Skin of body (tissue), 1 donor: ENCODE measurements at regions not wholly inside any gene's neighbourhood (a gene's known extent, or its start where the extent isn't known, plus 50 kb on each side); places are given as distances from the start of the nearest gene placed in this dataset.

Source experiments
- DNase-seq: peaks from one replicate; lab custom pipeline; 2025; lab: John Stamatoyannopoulos, UW

DNA sequence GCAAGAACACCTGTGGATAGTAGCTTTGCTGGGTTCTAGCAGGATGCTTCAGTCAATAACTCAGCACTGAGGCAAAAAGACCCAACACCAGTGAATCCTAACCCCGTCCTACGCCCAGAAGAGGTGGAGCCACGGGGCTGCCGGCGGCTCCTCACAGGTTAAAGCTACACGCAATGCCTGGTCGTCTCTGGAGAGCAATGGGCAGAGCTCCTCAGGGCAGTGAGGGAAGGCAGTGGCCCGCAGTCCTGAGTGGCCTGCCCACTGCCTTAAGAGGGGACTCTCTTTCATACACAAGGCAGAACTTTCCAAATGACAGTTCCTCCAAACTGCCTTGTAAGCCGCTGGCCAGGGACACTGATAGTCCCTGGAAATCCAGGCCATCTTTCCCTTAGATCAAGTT is 244.2 kb upstream of the IRX2 start:
- no peak for DNase-seq

GRCh38 chr5:2995035-2995434 is 243.6 kb upstream of the IRX2 start:
- DNase-seq: no peak

DNA sequence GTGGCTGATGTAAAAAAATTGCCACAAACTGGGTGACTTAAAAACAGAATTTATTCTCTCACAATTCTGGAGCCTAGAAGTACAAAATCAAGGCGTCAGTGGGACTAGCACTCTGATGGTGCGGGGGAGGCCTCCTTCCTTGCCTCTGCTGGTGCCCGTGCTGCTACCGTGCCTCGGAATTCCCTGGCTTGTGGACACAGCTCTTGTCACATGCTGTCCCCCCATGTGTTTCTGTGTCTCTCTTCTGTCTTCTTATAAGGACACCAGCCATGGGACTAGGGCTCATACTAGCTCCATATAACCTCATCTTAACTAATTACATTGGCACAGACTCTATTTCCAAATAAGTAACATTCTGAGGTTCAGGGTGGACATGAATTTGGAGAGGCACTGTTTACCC is 242.3 kb upstream of the IRX2 start:
- no peak for DNase-seq

DNA sequence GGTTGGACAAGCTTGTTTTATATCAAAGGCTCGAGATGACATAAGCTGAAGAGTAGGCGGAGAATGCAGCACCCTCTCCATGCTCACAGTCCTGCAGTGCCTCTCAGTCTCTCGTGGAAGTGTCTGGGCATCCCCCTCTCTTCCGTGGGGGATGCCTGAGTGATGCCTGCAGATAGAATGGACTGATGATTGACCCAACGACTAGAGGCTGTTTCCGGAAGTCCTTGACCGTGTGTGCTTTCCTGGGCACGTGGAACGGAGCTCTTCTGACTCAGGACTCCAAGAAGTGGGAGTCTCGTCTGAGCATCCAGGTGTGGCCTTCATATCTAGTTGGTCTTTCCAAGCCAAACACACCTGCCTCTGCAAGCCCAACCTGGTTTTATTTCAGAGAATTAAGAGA is 241.8 kb upstream of the IRX2 start:
- DNase-seq: no peak

DNA sequence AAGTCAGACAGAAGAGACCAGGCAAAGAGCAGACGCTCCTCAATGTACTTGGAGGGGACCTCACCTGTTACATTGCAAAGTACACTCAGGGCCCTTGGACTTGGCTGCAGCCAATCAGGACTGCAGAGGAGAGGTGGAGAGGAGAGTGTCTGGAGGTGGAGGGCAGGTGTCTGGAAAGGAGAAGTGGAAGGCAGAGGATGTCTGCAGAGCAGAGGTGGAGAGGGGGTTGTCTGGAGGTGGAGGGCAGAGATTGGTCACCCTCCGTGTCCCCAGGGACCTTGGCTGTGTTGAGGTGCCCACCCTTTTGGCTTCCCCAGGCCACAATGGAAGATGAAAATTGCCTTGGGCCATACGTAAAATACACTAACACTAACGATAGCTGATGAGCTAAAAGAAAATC is 241.3 kb upstream of the IRX2 start:
- DNase-seq: no peak

DNA sequence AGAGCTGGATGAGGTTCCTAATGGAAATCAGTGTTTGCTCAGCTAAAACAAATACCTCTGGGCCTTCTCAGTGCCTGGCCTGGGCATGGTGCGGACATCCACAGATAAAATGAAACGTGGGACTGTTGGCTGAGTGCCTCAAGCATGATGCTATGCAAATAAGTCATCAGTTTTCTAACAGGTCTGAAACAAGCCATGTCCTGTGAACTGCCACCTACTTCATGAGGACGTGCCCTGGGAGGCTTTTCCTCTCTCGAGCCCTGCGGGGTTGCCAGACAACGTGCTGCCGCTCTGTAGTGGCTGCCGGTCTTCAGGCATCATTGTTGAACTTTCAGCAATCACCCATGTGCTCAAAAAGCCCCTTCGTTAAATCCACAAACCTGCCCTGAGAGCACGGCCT is 240.4 kb upstream of the IRX2 start:
- no peak for DNase-seq

DNA sequence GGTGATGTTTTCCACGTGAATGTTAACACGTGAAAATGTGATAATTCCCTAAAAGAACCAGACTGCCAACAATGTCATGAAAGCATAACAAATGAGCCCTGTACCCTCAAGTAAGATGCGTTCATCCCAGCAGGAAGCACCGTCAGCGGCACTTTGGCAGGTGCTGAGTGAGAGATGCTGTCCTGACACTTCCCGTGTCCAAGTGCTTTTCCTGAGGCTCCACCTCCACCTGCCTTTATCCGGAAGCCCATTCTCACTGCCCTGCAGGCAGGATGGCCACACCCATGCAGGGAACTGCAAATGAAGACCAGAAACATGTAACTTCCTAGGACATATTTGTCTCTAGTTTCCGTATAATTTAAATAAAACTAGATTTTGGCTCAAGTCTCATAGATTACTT is 238.0 kb upstream of the IRX2 start:
- no peak for DNase-seq

GRCh38 chr5:2986301-2986700 is 234.8 kb upstream of the IRX2 start:
- DNase-seq: no peak

DNA sequence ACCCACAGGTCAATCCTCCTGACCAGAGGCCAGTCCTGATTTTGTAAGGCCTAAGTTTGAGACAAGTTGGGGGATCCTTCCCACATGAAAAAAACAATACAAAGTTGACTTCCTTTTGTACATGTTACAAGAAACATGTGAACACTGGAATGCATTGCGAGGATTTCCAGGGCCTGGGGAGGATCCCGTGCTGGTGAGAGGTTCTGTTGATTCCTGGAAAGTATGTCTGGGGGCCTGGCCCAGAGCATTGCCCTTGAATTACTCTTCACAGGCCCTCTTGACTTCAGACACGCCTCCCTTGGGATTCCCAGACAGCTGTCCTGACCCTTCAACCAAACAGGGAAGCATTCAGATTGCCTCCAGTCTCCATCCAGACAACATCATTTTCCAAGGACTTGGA is 234.2 kb upstream of the IRX2 start:
- DNase-seq: no peak

DNA sequence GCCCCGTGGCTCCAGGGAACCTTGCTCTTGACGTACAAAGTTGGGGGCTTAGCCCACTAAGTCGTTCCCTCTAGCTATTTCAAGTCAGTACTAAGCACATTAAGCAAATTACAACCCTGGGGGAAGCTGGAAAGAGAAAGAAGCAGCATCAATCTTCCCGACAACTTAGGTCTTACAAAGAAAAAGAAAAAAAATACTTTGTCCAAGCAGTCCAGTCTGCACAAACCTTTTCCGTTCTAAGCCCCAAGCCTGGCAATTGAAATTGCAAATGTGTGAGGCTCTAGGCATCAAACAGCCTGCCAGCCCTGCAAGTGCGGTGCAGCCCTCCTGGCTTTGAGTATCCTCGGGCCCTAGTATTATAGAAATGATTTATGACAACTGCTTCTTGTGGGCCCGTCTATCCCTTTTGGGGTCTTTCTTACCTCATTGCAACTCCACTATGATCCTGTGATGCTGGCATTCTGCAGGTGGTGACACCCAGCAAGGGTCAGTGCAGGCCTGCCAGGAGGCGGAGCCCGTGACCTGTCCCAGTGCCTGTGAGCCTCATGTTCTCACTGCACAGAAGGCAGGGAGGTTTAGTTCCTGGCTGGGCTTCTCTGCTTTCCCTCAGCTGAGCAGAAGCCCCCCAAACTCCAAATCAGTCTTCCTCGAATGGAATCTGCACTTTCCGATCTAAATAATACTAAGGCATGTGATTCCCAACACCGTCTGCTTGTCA is 232.3 kb upstream of the IRX2 start:
- DNase-seq: no peak

- DNase-seq: no peak
These were observed 230.2 kb upstream of the IRX2 start for GRCh38 chr5:2981652-2982051.

GRCh38 chr5:2981035-2981434 is 229.6 kb upstream of the IRX2 start:
- DNase-seq: no peak

- DNase-seq: no peak
These were observed 208.8 kb upstream of the IRX2 start for GRCh38 chr5:2960294-2960693.

DNA sequence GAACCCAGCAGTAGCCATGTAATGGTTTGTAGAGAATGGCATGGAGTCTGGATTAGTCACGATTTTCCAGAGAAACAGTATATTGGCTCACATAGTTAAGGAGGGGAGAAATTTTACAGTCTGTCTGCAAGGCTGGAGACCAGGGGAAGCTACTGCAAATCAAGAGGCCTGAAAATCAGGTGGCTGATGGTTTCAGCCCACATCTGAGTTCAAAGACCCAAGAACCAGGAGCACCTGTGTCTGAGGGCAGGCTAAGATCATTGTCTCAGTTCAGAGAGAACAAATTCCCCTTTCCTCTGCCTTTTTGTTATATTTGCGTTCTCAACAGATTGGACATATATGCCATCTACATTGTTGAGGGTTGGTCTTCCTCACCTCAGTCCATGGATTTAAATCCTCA is 207.5 kb upstream of the IRX2 start:
- DNase-seq: no peak

DNA sequence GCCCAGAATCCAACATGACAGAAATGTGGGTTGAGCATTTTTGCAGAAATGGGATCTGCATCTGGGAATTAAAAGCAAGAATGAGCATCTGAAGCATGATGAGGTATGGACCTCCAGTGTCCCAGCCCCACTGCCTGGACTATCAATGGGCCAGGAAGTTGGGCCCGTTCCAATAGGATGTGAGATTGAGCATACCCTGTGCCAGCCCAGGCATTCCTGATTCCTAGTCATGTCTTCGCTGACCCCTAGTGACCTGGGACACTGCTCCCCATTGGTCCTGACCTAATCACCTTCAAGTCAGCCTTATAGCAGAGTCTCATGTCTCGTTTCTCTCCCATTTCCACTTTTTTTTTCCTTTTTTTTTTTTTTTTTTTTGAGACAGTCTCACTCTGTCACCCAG is 197.4 kb upstream of the IRX2 start:
- no peak for DNase-seq

- DNase-seq: no peak
These were observed 194.8 kb upstream of the IRX2 start for GRCh38 chr5:2946315-2946714.

DNA sequence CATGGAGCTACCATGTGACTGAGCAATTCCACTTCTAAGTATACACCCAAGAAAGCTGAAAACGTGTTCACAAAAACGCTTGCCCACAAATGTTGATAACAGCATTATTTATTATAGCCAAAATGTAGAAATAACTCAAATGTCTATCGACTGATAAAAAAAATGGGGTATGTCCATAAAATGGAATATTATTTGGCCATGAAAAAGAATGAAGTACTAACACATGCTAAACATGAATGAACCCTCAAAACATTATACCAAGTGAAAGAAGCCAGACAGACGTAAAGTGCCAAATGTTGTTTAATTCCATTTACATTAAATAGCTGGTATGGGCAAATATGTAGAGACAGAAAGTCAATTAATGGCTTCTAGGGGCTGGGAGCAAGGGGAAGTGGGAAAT is 184.9 kb upstream of the IRX2 start:
- DNase-seq: no peak

GRCh38 chr5:2929779-2930178 is 178.3 kb upstream of the IRX2 start:
- DNase-seq: no peak

GRCh38 chr5:2921651-2922050 is 170.2 kb upstream of the IRX2 start:
- no peak for DNase-seq

DNA sequence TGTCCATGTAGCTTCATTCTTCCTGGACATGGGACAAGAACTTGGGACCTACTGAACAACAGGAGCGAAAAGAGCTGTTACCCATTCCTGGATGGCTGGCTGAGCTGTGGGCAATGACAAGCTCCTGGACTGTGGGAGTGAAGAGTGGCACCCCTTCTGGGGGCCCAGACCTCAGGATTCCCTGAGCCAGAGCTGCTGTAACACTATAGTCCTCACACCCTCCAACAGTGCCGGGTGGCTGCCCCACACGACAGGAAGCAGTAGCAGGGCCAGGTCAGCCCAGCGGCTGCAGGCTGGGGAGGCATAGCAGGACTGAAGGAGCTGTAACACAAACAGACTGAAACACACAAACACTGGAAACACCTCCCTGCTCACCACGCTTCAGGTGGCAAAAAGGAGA is 169.7 kb upstream of the IRX2 start:
- no peak for DNase-seq

- no peak for DNase-seq
These were observed 168.8 kb upstream of the IRX2 start for GRCh38 chr5:2920312-2920711.

GRCh38 chr5:2919310-2920018 is 168.0 kb upstream of the IRX2 start:
- no peak for DNase-seq

GRCh38 chr5:2917524-2917923 is 166.0 kb upstream of the IRX2 start:
- no peak for DNase-seq
